MM.1S (cell line): ENCODE measurements at regions not wholly inside any gene's neighbourhood (a gene's known extent, or its start where the extent isn't known, plus 50 kb on each side); places are given as distances from the start of the nearest gene placed in this dataset.

Experiments
- DNase-seq: peaks from one replicate; pipeline ENCODE4 v3.0.0-alpha.2; 2015
- H2AFZ ChIP-seq: fragments of 300-600 bp; sonication (generic); 2 replicates; pipeline ENCODE4 v1.6.0; 2016; ENCODE audit warnings: antibody characterized with exemption, low read length
- H3F3A ChIP-seq: fragments of 300-600 bp; sonication (generic); 2 replicates; pipeline ENCODE4 v1.6.1; 2016; ENCODE audit warnings: mild to moderate bottlenecking, antibody characterized with exemption, low read length, moderate library complexity, mixed read lengths; ENCODE audit not compliant: insufficient read depth
- H3K27ac ChIP-seq: fragments of 300-600 bp; sonication (generic); 2 replicates; pipeline ENCODE4 v1.5.1; 2016; ENCODE audit warnings: mild to moderate bottlenecking, low read length
- H3K27me3 ChIP-seq: fragments of 300-600 bp; sonication (generic); replicated peaks from 2 replicates; pipeline ENCODE4 v1.6.0; 2016; ENCODE audit warnings: low read length; ENCODE audit not compliant: insufficient read depth
- H3K36me3 ChIP-seq: fragments of 300-600 bp; sonication (generic); replicated peaks from 2 replicates; pipeline ENCODE4 v1.6.1; 2016; ENCODE audit warnings: mild to moderate bottlenecking, low read length, mixed read lengths; ENCODE audit not compliant: insufficient read depth
- H3K4me1 ChIP-seq: fragments of 300-600 bp; sonication (generic); 2 replicates; pipeline ENCODE4 v1.6.1; 2016; ENCODE audit warnings: low read length, mixed read lengths
- H3K4me2 ChIP-seq: fragments of 300-600 bp; sonication (generic); 2 replicates; pipeline ENCODE4 v1.6.0; 2016; ENCODE audit warnings: low read depth, low read length
- H3K4me3 ChIP-seq: fragments of 300-600 bp; sonication (generic); 2 replicates; pipeline ENCODE4 v1.5.1; 2016; ENCODE audit warnings: low read length, mixed read lengths
- H3K79me2 ChIP-seq: fragments of 300-600 bp; sonication (generic); 2 replicates; pipeline ENCODE4 v1.6.1; 2016; ENCODE audit warnings: mixed run types, low read length, mixed read lengths
- H3K9ac ChIP-seq: fragments of 300-600 bp; sonication (generic); 2 replicates; pipeline ENCODE4 v1.6.1; 2016; ENCODE audit warnings: low read length, mixed read lengths
- H3K9me2 ChIP-seq: fragments of 300-600 bp; sonication (generic); replicated peaks from 2 replicates; pipeline ENCODE4 v1.6.1; 2016; ENCODE audit warnings: mild to moderate bottlenecking, low read length, mixed read lengths; ENCODE audit not compliant: insufficient read depth
- H3K9me3 ChIP-seq: fragments of 300-600 bp; sonication (generic); replicated peaks from 2 replicates; pipeline ENCODE4 v1.6.1; 2016; ENCODE audit warnings: mild to moderate bottlenecking, low read length, mixed read lengths; ENCODE audit not compliant: insufficient read depth
- H4K20me1 ChIP-seq: fragments of 300-600 bp; sonication (generic); 2 replicates; pipeline ENCODE4 v1.6.1; 2016; ENCODE audit warnings: mild to moderate bottlenecking, low read length, moderate library complexity, mixed read lengths; ENCODE audit not compliant: insufficient read depth
- CTCF ChIP-seq: fragments of 300-600 bp; sonication (generic); IDR thresholded peaks from 2 replicates; pipeline ENCODE4 v1.5.1; 2016; ENCODE audit warnings: antibody characterized with exemption, low read length, mixed read lengths
- EZH2 ChIP-seq: fragments of 300-600 bp; sonication (generic); optimal IDR thresholded peaks from 2 replicates; pipeline ENCODE3; 2017; ENCODE audit warnings: low read depth, mild to moderate bottlenecking, antibody characterized with exemption, low read length, mixed read lengths
- EZH2phosphoT487 ChIP-seq: fragments of 300-600 bp; sonication (generic); IDR thresholded peaks from 2 replicates; pipeline ENCODE4 v1.6.1; 2018; ENCODE audit warnings: antibody characterized with exemption, low read length

GRCh38 chr2:42848265-42848664, 55.9 kb upstream of the HAAO start:
- Histone ChIP-seq H3K9ac (no peak overlapping the region), H4K20me1 (no peaks in the 10 kb centered on the region), H3K4me1 (no peaks in the 10 kb centered on the region), H3F3A (no peaks in the 10 kb centered on the region), H3K9me3 (no peaks in the 10 kb centered on the region), H3K9me2 (no peaks in the 10 kb centered on the region), H3K4me2 (no peak overlapping the region), H3K27ac (no peak overlapping the region), H3K27me3 (no peaks in the 10 kb centered on the region), H2AFZ (no peak overlapping the region), H3K79me2 (no peaks in the 10 kb centered on the region), H3K36me3 (no peaks in the 10 kb centered on the region), H3K4me3 (no peak overlapping the region)
- TF ChIP-seq EZH2, result no peak
- TF ChIP-seq EZH2phosphoT487, result no peak
- no peak for TF ChIP-seq CTCF
- no peak for DNase-seq

DNA sequence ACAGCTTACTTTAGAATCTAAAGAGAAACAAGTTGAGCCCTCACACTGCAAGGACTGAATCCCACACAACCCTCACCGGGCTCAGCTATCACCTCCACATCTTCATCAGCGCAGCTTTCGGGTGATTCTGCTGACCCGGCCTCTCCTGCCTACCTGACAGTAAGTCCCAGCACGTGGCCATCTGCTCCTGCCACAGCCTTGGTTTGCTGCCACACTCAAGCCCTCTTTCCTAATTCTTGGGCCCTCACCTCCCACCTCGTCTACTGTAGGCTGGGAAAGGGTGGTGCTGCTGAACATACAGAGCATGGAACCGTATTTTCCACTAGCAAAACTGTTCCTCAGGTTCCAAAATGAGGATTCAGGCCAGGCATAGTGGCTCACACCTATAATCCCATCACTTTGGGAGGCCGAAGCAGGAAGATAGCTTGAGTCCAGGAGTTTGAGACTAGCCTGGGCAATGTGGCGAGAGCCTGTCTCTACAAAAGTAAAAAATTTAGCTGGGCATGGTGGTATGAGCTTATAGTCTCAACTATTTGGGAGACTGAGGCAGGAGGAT, 55.3 kb upstream of the HAAO start:
- Histone ChIP-seq H3K9me2 (no peaks in the 10 kb centered on the region), H2AFZ (no peak overlapping the region)

GRCh38 chr2:42846932-42847595, 54.7 kb upstream of the HAAO start:
- Histone ChIP-seq H3K9me2 (no peaks in the 10 kb centered on the region), H4K20me1 (no peaks in the 10 kb centered on the region), H3K4me3 (no peak overlapping the region)

More for the DNA sequence above, 55.3 kb upstream of the HAAO start:
- Histone ChIP-seq H3K4me1 (no peaks in the 10 kb centered on the region), H3K79me2 (no peaks in the 10 kb centered on the region), H3K27ac (no peak overlapping the region), H3K9ac (no peak overlapping the region), H3K4me3 (no peak overlapping the region), H4K20me1 (no peaks in the 10 kb centered on the region), H3K9me3 (no peaks in the 10 kb centered on the region), H3K4me2 (no peak overlapping the region), H3K27me3 (no peaks in the 10 kb centered on the region), H3F3A (no peaks in the 10 kb centered on the region), H3K36me3 (no peaks in the 10 kb centered on the region)
- no peak for DNase-seq
- no peak for TF ChIP-seq EZH2

More at GRCh38 chr2:42846932-42847595, 54.7 kb upstream of the HAAO start:
- Histone ChIP-seq H3K79me2 (no peaks in the 10 kb centered on the region), H3K27ac (no peak overlapping the region), H3K4me1 (no peaks in the 10 kb centered on the region), H3F3A (no peaks in the 10 kb centered on the region), H3K36me3 (no peaks in the 10 kb centered on the region), H3K9me3 (no peaks in the 10 kb centered on the region), H3K4me2 (no peak overlapping the region), H3K9ac (no peak overlapping the region), H3K27me3 (no peaks in the 10 kb centered on the region), H2AFZ (no peak overlapping the region)
- DNase-seq, result no peak
- TF ChIP-seq CTCF (no peak), EZH2phosphoT487 (no peak), EZH2 (no peak)
